ENCODE measurements at regions not wholly inside any gene's neighbourhood (a gene's known extent, or its start where the extent isn't known, plus 50 kb on each side); places are given as distances from the start of the nearest gene placed in this dataset.
"Not testable (repeated sequence)": the region's sequence is repeated elsewhere in the genome, so short reads cannot be mapped to it uniquely, and the experiment has no call there.

GRCh38 chr1:109855986-109856385, 54.7 kb upstream of the CSF1 start:
- not testable (repeated sequence) for TF ChIP-seq CTCF, POLR2A (IDR thresholded peaks at IDR 0.05)

Measured in adrenal gland (tissue), 5 donors.